OCI-LY1 (cell line): ENCODE measurements at regions not wholly inside any gene's neighbourhood (a gene's known extent, or its start where the extent isn't known, plus 50 kb on each side); places are given as distances from the start of the nearest gene placed in this dataset.

ENCODE experiments used
- EZH2 ChIP-seq: fragments of 200-600 bp; sonication (generic), shearing (Covaris generic); IDR thresholded peaks from 2 replicates; pipeline ENCODE4 v1.8.0; 2017; ENCODE audit warnings: borderline replicate concordance, mixed run types, mild to moderate bottlenecking, antibody characterized with exemption, low read length, moderate library complexity, mixed read lengths
- TF ChIP-seq, protein P1 (sequence below): fragments of 200-600 bp; sonication (generic), shearing (Covaris generic); IDR thresholded peaks from 2 replicates; pipeline ENCODE4 v1.5.1; 2017; ENCODE audit warnings: mild to moderate bottlenecking, antibody characterized with exemption, low read length, moderate library complexity, mixed read lengths

DNA sequence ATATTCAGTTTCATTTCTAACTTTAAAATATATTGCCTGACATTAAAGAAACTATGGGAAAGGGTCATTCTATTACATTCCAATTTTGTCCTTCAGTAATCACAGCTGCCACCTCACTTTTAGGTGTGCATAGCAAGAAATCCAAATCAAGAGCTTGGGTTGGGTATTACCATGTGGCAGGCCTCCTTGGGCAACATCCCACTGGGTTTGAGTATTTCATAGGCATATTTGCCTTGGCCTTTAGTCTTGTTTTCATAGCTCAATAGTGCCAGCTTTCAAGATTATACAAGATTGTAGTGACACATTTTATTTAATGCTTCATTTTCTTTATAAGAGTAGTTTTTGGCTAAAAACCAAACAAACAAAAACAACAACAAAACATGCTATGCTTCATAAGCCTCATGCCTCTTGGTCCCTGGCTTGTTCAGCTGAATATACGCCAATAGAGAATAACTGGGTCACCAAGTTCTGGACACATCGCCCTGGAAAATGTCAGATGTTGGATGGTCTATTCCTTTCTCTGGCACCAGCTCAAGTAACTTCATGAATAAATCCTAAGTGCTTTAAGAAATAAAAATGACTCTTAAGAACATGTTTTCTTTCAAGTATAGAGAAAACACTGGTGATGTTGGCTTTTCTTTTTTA lies 167.4 kb upstream of the STARD13 start:
- TF ChIP-seq, protein P1, sequence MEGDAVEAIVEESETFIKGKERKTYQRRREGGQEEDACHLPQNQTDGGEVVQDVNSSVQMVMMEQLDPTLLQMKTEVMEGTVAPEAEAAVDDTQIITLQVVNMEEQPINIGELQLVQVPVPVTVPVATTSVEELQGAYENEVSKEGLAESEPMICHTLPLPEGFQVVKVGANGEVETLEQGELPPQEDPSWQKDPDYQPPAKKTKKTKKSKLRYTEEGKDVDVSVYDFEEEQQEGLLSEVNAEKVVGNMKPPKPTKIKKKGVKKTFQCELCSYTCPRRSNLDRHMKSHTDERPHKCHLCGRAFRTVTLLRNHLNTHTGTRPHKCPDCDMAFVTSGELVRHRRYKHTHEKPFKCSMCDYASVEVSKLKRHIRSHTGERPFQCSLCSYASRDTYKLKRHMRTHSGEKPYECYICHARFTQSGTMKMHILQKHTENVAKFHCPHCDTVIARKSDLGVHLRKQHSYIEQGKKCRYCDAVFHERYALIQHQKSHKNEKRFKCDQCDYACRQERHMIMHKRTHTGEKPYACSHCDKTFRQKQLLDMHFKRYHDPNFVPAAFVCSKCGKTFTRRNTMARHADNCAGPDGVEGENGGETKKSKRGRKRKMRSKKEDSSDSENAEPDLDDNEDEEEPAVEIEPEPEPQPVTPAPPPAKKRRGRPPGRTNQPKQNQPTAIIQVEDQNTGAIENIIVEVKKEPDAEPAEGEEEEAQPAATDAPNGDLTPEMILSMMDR, result no peak
- TF ChIP-seq EZH2, result no peak
